Esophagus muscularis mucosa (tissue), 3 donors: ENCODE measurements at regions not wholly inside any gene's neighbourhood (a gene's known extent, or its start where the extent isn't known, plus 50 kb on each side); places are given as distances from the start of the nearest gene placed in this dataset.

Experiments used
- CTCF ChIP-seq, 3 experiments: fragments of 200-600 bp in 2 of 3; fragments of 450-650 bp in 1 of 3; sonication (generic) in 2 of 3; IDR thresholded peaks; one replicate each; pipeline ENCODE4 v1.5.1; 2017 to 2019; ENCODE audit warnings: antibody characterized with exemption in 3 of 3, mild to moderate bottlenecking in 2 of 3, moderate library complexity in 1 of 3
- POLR2AphosphoS5 ChIP-seq, 2 donors: sonication (generic); formaldehyde crosslinking; IDR thresholded peaks; one replicate each; pipeline ENCODE4 v1.6.1; 2017; ENCODE audit warnings: antibody characterized with exemption in 2 of 2

- TF ChIP-seq CTCF (IDR thresholded peaks at IDR 0.05) (no peak), POLR2AphosphoS5 (IDR thresholded peaks at IDR 0.05) (no peak)
Observed at GRCh38 chrX:139199933-139200332, 330.6 kb upstream of the F9 start.
